ENCODE measurements at regions not wholly inside any gene's neighbourhood (a gene's known extent, or its start where the extent isn't known, plus 50 kb on each side); places are given as distances from the start of the nearest gene placed in this dataset.

DNA sequence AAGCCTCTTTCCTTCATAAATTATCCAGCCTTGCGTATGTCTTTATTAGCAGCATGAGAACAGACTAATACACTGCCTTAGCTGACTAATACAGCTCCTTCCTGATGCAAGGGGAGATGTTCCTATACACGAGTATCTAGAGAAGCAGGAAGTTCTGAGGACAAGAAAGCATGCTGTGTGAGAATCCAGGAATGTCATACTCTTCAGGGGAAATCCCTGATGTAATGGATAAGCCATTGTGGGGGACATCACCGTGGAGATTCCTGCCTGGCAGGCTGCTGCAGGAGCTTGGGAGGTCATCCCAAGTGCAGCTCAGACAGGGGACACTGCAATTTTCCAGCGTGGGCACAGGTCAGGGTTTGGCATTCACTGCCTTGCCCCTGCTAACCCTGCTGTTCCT is 476.9 kb downstream of the NR2F2 start:
- TF ChIP-seq, protein P1, sequence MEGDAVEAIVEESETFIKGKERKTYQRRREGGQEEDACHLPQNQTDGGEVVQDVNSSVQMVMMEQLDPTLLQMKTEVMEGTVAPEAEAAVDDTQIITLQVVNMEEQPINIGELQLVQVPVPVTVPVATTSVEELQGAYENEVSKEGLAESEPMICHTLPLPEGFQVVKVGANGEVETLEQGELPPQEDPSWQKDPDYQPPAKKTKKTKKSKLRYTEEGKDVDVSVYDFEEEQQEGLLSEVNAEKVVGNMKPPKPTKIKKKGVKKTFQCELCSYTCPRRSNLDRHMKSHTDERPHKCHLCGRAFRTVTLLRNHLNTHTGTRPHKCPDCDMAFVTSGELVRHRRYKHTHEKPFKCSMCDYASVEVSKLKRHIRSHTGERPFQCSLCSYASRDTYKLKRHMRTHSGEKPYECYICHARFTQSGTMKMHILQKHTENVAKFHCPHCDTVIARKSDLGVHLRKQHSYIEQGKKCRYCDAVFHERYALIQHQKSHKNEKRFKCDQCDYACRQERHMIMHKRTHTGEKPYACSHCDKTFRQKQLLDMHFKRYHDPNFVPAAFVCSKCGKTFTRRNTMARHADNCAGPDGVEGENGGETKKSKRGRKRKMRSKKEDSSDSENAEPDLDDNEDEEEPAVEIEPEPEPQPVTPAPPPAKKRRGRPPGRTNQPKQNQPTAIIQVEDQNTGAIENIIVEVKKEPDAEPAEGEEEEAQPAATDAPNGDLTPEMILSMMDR (IDR thresholded peaks at IDR 0.05; ENCODE audit: poor library complexity), result no peak
- TF ChIP-seq EZH2 (IDR thresholded peaks at IDR 0.05; ENCODE audit: borderline replicate concordance), result no peak
- no peak for TF ChIP-seq EZH2phosphoT487 (IDR thresholded peaks at IDR 0.05; ENCODE audit: low read depth, severe bottlenecking, unreplicated experiment)
